D341Med (cell line): ENCODE measurements at regions not wholly inside any gene's neighbourhood (a gene's known extent, or its start where the extent isn't known, plus 50 kb on each side); places are given as distances from the start of the nearest gene placed in this dataset.

Experiments used
- DNase-seq: peaks from one replicate; pipeline ENCODE4 v3.0.0; 2012; ENCODE audit warnings: low spot score

DNA sequence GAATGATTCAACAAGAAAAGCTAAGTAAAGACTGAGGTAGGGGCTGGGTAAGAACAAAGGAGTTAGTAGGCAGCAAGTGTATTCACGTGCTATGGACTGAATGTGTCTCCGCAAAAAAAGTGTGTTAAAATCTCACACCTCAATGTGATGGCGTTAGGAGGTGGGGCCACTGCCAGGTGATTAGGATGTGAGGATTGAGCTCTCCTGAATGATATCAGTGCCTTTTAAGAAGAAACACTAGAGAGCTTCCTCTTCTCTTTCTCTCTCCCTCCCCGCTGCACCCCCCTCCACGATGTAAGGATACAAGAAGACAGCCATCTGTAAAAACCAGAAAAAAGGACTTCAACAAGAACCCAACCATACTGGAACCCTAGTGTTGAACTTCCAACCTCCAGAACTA lies 396.1 kb upstream of the PLXNA2 start:
- no peak for DNase-seq

DNA sequence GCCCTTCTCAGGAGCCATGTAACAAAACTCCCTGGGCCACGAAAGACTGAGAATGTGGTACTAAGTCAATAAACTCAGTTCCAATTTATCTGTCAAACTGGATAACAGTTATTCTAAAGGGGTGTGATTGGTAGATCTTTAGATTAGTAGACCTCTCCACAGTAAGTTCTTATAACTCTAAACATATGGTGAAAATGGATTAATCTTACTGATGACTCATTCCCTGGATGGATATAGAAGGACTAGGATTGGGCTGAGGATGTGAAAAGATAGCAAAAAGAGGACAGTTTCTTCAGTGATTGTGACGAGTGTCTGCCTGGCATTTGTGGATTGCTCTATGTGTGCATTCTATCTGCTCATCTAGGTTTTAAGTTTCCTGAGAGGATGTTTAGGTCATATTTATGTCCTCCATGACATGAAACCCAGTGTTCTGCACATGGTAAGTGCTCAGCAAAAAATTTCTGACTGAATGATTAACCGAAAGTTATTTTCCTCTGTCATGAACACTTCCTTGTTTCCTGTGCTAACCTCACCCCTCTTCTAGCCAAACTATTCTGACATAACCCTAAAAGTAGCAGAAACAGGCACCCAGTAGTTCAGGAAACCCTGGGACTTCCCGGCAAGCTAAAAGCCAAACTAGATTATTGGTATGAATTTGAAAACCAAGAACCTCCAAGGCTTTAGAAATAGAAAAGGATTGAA lies 397.5 kb upstream of the PLXNA2 start:
- DNase-seq: no peak

DNA sequence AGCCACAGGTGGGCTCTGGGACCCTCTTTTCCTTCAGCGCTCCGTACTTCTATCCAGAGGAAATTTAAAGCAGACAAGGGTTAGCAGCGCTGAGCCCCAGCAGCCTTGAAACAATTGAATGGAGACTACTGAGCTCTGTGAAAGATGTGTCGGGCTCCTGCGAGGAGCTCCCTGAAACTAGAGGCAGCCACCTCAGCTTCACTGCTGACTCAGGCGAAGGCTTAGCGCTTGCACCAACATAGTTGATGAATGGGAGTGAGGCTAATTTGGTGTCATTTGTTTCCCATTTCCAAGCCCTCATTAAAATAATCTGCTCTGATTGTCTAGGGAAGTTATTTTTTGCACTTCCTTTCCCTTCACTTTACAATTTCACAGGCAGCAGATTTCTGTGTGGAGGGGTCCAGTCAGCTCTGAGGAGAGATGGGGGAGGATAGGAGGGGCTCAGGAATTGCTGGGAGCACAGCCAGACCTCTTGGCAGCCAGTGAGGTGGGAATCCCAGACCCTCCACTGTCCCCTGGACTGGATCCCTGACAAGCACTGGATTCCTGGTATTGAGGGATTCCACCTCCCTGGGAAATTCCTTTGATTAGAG lies 398.9 kb upstream of the PLXNA2 start:
- DNase-seq: no peak

DNA sequence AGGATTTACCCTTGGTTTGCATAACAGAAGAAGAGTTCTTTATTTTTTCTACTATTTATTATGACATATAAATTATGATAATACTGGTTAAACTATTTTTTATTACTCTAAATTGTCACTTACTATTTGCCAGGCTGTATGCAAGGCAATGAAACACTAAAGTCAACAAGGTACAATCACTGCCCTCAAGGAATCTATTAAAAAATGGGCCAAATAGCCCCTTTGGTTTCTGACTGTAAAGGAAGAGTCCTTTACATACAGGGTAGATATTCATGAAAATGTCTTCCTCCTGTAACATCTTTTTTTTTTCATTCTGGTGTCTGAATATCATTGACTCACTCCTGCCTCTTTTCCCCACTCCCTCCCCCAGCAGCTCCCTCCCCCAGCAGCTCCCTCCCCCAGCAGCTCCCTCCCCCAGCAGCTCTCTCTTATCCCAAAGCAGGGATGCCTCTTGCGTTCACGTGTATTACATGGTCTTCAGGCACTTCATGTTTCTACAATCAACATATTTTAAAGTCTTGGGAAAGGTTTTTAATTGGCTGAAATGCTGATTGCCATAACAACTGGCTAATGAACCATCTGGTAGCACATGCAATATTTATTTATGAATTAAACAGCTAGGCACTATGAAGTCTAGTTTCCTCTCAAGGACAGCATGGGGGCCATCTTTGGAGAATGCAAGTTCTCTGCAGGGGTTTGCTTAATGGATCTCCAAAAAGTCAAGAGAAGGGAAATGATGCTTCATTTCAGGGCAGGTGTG lies 400.4 kb upstream of the PLXNA2 start:
- no peak for DNase-seq

DNA sequence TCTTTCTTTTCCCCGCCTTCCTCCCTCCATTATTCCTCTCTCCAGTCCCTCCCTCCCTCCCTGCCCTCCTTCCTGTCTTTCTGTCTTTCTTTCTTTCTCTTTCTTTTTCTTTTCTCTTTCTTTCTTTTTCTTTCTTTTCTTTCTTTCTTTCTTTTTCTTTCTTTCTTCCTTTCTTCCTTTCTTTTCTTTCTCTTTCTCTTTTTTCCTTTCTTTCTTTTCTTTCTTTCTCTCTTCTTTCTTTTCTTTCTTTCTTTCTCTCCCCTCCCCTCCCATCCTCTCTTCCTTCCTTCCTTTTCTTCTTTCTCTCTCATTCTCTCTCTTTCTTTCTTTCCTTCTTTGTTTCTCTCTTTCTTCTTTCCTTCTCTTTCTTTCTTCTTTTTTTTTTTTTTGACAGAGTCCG lies 402.2 kb upstream of the PLXNA2 start:
- no peak for DNase-seq

DNA sequence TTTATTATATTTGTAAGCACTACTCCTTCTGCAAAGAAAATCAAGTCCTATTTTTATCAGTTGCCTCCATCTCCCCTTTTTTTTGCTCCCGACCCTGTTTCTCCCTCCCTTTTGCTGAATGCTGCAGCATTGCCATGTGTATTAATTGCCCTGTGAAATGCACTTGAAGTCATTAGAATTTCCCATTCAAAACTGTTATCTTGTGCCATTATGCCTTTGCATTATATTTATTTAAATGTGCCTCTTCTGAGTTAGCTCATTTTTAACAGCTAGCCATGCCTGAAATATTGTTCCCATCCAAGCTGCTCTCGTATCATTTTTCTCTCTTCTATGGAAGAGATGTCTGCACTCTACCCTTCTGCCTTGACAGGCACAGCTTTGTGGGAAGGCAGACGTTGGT lies 404.0 kb upstream of the PLXNA2 start:
- no peak for DNase-seq

DNA sequence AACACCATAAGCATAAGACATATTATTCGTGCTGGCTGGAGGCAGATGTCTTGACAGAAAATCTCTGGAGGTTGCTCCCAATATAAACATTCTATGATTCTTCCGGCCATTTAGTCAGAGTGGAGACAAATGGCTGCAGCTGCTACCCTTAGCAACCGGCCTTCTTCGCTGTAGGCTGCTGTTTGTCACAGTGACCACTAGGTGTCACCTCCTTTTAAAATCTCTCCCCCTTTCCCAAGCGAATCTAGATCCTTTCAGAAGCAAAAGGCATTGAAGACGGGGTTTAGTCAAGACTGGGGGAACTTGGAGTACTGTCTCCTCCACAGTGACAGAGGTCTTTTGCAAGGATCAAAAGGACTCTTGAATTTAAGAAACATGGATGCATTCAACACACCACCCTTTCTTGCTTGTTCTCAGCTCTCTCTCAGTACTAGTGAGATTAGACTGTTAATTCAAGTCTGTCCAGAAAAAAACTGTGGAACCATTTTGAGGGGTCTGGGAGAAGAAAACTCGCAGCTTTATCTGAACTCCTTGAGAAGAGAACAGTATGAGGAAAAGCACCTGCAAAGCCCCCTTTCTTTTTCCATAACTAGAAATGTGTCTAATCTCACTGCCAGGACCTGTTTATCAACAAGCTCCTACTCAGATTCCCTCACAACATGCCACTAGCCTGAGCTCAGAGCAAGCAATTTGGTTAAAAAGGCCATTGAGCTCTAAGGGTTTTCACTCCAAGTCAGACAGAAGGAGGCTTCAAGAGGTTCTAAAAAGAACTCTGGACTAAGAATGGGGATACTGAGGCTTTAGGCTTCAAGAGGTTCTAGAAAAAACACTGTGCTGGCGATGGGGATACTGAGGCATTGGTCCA lies 408.3 kb upstream of the PLXNA2 start:
- DNase-seq: peak; percentile 72

DNA sequence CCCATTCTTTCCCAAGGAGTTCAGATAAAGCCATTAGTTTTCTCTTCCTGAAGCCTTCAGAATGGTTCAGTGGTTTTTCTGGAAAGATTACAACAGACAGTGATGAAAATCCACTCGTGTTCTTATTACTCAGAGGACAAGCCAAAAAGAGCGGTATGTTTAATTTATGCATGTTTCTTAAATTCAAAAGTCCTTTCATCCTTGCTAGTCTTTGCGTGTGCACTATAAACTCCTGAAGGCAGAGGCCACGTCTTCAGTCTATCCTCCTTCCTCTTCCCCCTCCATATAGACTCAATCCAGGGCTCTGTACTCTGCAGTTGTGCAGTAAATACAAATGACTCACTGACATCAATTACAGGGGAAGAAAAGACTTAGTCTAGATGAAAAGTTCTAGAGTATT lies 409.2 kb upstream of the PLXNA2 start:
- no peak for DNase-seq

DNA sequence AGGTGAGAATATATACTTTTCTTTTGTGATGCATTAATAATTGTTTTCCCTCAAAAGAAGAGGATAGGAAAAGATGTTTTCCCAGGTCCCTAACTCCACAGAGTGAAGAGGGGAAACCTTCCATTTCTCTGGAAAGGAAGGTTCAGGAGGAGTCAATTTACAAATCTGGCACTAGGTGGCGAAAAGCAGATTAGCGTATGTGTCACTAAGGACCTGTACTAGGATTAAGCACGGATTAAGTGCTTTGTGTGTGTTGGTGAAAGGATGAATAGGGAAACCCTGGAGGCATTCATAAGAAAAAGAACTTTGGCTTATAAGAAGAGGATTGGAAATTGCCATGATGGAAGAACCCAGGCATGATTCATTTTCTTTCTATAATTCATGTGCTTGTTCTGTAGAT lies 410.1 kb upstream of the PLXNA2 start:
- peak; percentile 38 for DNase-seq

DNA sequence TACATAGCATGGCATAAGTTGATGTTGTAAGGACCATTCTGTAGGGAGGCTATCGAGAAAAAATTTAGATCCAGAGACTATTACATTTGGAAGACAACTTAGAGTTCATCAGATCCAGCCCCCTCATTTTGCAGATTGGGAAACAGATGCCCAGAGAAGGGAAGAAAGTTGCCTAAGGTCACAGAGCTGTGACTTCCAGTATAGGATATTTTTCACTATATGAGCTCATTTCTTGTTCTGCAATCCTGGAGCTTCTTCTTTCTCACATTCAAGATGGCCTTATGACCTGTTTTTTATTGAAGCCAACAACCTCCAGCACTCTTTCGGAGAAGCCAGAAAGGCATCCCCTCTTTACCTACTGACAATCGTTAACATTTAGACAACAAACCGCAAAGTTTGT lies 421.8 kb upstream of the PLXNA2 start:
- DNase-seq: no peak

DNA sequence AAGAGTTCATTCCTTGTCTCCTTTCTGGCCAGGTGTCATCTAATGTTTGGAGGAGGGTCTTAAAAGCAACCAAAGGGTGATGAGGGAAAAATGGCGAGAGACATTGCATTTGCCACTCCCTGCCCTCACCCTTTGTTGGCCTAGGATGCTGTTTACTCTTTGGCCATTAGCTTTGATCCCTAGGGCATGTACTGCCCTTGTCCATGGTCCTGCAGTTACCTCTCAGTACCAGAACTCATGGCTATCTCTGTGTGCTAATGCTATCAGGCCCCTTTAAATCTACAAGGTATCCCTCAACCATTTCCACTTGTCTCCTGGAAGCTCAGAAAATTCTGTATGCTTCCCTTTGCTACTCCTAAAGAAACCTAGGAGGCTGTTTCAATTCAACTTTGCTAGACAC lies 424.8 kb upstream of the PLXNA2 start:
- DNase-seq: no peak

DNA sequence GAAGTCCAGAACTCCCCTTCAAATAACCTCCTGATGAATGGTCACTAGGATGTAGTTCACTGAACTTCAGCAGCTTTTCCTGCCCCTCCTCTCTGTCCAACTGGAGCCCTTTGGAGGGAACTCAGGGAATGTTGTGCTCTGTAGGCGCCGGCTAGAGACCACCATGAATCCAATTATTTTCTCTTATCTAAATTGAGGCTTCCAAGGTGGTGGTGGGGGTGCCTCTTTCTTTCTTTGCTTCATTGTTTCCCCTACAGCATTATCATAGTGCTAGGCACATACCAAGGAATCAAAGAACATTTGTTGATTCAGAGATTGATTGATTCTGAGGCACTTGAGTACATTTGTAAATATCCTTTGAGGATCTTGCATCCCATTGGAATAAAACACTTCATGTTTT lies 426.6 kb upstream of the PLXNA2 start:
- no peak for DNase-seq

DNA sequence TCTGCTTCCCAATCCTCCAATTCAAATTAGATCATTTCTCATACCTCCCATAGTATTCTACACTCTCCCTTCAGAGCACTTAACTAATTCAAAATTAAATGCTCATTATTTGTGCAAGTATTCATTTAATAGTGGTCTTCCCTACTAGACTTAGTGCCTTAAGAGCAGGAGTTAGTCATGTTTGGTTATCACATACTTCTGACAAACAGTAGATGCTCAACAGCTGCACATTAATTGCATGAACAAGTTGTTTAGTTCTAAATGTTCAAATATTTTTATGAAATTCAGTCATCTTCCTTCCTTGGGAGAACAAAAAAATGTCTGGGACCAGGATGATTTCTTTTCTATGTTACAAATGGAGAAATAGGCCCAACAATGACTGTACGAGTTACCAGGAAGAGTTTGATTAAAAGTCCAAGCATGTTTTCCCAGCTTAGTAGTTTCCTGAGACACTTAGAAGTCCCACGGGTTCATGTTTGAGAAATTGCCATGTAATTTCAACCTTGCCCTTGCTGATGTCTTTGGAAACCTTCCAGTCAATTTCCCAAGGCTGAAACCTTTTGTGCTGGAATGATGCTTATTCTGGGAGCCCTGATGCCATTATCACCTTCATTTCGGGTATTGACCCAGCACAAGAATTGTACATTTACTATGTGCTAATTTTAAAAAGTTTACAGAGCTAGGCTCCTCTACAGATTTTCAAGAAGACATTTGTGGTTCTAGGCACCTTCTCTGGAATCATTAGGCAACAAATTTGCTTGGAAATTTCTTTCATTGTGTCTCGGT lies 437.9 kb upstream of the PLXNA2 start:
- no peak for DNase-seq

DNA sequence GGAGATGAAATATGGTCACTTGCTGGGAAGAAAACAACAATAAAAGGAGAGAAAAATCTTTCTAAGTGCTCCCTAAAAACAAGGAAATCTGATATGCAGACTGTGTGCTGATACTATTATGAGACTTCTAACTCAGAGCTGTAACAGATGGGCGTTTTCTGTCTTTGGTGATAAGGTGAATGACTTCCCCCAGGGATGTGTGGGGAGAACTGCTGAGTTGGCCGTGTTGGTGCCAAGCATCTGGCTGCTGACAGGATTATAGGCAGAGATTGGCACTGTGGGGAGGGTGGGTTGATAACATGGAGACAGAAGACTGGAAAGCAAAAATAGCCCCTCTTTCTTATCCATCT lies 438.5 kb upstream of the PLXNA2 start:
- DNase-seq: no peak

DNA sequence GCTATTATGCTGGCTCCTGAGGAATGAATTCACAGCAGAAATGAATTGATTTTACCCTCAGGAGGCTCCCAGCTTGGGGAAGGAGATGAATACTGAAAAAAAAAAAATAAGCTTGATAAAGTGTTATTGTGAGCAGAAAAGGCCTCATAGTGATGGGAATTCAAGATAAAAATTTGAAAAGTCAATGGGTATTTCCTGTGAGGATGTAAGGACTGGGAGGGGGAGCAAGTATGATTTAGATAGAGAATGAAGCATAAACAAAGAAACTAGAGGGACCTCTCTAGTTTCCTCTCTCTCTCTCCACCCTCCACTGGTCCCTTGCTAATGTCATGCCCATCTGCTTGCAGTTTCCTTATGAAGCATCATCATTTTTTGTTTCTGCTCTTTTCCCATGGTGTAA lies 439.0 kb upstream of the PLXNA2 start:
- no peak for DNase-seq

DNA sequence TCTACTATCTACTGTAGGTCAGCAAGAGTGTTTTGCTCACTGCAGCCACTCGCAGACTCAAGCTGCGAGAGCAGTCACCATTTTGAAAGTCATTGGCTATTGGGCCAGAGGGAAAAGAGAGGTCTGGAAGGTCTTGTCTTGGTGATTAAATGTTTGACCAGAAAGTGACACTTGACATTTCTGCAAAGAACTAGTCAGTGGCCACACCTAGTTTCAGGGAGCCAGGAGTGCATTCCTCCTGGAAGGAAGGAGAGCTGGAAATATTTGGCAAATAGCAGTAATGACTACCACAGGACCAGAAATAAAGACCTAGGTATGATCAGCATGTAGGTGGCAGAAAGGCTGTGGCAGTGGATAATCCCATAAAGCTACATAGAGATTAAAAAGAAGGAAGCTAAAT lies 440.0 kb upstream of the PLXNA2 start:
- DNase-seq: no peak

DNA sequence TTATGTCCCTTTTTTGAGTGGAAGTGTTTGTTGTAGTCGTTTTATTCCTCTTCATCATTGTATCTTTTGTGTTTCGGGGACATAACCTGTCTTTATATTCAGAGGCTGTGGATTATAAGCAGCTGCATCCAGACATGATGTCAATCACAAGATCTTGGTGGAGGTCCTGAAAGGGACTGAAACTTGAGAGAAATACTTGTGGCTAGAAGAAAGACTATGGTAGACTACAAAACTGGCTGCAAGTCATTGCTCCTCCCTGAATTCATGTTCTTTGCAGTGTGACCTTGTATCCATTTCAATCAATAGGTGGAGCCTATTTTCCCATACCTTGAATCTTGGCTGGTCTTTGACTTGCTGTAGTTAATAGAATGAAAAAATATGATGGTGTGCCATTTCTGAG lies 442.4 kb upstream of the PLXNA2 start:
- no peak for DNase-seq

DNA sequence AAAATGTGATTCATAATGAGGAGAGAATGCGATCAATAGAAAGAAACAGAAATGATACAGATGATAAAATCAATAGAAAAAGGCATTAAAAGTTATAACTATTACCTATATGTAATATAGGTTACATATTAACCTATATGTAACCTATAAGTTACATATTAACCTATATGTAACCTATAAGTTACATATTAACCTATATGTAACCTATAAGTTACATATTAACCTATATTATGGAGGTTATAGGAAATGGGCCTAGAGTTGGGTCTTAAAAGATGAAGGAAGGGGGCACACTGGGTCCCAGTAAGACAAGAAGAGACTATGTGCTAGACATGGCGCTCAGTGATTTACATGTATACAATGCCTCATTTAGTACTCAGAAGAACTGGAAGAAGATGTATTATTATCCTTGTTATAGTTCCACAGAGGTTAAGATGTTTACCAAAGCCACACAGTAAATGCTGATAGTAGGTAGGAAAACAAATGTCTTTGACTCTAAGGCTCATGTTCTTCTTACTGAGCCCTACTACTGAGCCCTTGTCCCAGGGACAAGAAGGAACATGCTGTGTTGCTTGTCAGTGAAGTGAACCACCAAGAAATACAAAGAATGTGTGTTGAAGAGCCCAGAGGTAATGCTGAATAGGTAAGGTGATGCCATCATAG lies 444.6 kb upstream of the PLXNA2 start:
- no peak for DNase-seq

DNA sequence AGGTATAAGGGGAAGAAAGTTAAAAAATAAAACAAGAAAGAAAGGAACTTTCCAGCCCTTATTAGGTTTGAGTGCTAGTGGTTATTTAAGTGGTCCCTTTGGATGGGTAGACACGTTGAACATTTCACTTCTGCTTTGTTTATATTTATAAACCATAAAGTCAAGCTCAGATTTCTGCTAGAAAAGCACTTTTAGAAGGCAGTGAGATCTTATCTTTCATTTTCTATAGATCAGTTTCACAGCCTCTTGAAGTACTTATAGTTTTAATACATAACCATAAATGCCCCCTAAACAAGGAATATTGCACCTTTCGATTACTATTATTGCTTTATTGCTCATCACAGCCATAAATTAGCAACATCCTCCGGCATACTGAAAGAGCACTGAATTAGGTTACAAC lies 446.8 kb upstream of the PLXNA2 start:
- no peak for DNase-seq

DNA sequence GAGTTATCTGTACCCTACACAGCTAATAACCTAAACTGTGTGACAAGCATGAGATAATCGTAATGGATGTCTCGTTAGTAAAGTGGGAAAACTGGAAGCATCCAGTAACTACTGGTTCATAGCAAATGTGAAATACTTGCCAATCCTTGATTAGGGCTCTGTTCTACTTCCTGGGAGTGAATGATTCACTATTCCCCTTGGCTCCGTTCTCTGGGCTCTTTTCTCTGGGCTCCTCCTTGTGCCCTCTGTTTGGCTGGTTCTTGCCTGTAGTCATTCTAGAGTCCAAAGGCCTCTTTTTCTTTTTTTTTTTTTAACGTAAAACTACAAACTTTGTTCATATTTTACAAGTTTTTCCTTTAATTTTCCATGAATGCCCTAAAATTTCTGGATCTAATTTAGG lies 465.8 kb upstream of the PLXNA2 start:
- DNase-seq: no peak

DNA sequence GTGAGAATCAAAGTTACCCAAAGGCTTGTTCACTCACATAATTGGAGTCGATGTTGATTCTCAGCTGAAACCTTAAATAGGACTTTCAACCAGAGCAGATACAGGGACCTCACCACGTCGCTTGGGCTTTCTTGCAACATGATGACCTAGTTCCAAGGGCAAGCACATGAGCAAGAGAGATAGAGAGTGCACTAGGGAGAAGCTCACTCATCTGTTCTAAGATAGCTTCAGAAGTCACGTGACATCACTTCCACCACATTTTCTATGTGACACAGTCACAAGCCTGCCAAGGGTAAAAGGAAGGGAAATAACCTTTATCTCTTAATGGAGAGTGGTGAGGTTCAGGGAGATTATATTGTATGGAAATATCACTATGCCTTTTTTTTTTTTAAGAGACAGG lies 470.1 kb upstream of the PLXNA2 start:
- no peak for DNase-seq
